Dedifferentiated amniotic fluid mesenchymal stem cell (primary cell): ENCODE measurements at regions not wholly inside any gene's neighbourhood (a gene's known extent, or its start where the extent isn't known, plus 50 kb on each side); places are given as distances from the start of the nearest gene placed in this dataset.

Source experiments
- DNase-seq: peaks from one replicate; pipeline ENCODE4 v3.0.0-alpha.2; 2016; ENCODE audit errors: extremely low spot score

- no peak for DNase-seq
These were observed 52.5 kb upstream of the SUCLG2 start for GRCh38 chr3:67706934-67707333.

DNA sequence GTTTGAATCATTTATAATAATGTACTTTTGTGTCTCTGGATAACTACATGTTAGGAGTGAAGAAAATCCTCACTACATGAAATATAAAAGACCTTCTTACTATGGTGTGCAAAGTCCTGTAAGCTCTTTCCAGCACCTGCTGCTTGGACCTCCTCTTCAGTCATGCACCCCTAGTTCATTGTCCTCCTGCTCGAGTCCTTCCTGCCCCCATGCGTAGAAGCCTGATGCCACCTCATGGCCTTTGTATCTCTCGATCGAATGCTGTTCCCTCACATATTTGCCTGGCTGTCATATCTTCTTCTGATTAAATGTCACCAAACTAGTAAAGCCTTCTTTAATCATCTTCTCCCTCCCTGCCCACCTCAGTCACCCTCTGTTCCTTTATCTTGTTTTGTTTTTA lies 49.9 kb upstream of the SUCLG2 start:
- DNase-seq: no peak
